PFSK-1 (cell line): ENCODE measurements at regions not wholly inside any gene's neighbourhood (a gene's known extent, or its start where the extent isn't known, plus 50 kb on each side); places are given as distances from the start of the nearest gene placed in this dataset.

Experiments
- FOXP2 ChIP-seq: optimal IDR thresholded peaks from 2 replicates; pipeline ENCODE3; 2011; ENCODE audit warnings: borderline replicate concordance, control low read depth, inconsistent platforms; ENCODE audit not compliant: insufficient read depth; ENCODE audit errors: extremely low read length, extremely low read depth
- POLR2AphosphoS5 ChIP-seq: IDR thresholded peaks from 2 replicates; pipeline ENCODE4 v1.6.1; 2012; ENCODE audit warnings: low read depth, mild to moderate bottlenecking, control low read depth, low read length, moderate library complexity
- REST ChIP-seq, 2 experiments: IDR thresholded peaks; 2 replicates each; pipeline versions ENCODE4 v1.6.1 to v1.8.0; 2011 to 2012; ENCODE audit warnings: low read depth in 2 of 2, low read length in 2 of 2, control low read depth in 1 of 2, inconsistent platforms in 1 of 2, mild to moderate bottlenecking in 1 of 2, moderate library complexity in 1 of 2; ENCODE audit not compliant: insufficient read depth in 1 of 2
- SIN3A ChIP-seq: IDR thresholded peaks from 2 replicates; pipeline ENCODE4 v1.6.1; 2012; ENCODE audit warnings: mild to moderate bottlenecking, low read length, moderate library complexity, borderline replicate concordance; ENCODE audit not compliant: insufficient read depth
- TAF1 ChIP-seq: IDR thresholded peaks from 2 replicates; pipeline ENCODE4 v1.6.1; 2012; ENCODE audit warnings: low read length, control low read depth, borderline replicate concordance; ENCODE audit not compliant: insufficient read depth

GRCh38 chr5:118111956-118112355, 876.4 kb downstream of the DTWD2 start:
- TF ChIP-seq SIN3A: no peak
- no peak for TF ChIP-seq TAF1
- no peak for TF ChIP-seq REST (IDR thresholded peaks at IDR 0.05; ENCODE audit: insufficient read depth in 1 of 2, low read depth in 2 of 2, low read length in 2 of 2)
- TF ChIP-seq POLR2AphosphoS5: no peak
- no peak for TF ChIP-seq FOXP2

- TF ChIP-seq FOXP2: no peak
Measured at GRCh38 chr5:118098716-118099115, 889.6 kb downstream of the DTWD2 start.

GRCh38 chr5:118095115-118095514, 893.2 kb downstream of the DTWD2 start:
- no peak for TF ChIP-seq SIN3A
- no peak for TF ChIP-seq FOXP2
- no peak for TF ChIP-seq TAF1
- no peak for TF ChIP-seq POLR2AphosphoS5
- no peak for TF ChIP-seq REST (IDR thresholded peaks at IDR 0.05; ENCODE audit: insufficient read depth in 1 of 2, low read depth in 2 of 2, low read length in 2 of 2)

GRCh38 chr5:118088448-118088847, 899.9 kb downstream of the DTWD2 start:
- no peak for TF ChIP-seq REST (IDR thresholded peaks at IDR 0.05; ENCODE audit: insufficient read depth in 1 of 2, low read depth in 2 of 2, low read length in 2 of 2)
- no peak for TF ChIP-seq FOXP2
- TF ChIP-seq TAF1: no peak
- no peak for TF ChIP-seq SIN3A

- peak; percentile 28 to 82; a peak in 2 of 4 replicates for TF ChIP-seq REST (IDR thresholded peaks at IDR 0.05; ENCODE audit: insufficient read depth in 1 of 2, low read depth in 2 of 2, low read length in 2 of 2)
- no peak for TF ChIP-seq SIN3A
Measured at GRCh38 chr5:118076490-118076889, 911.9 kb downstream of the DTWD2 start.

GRCh38 chr5:118070041-118070440, 918.3 kb downstream of the DTWD2 start:
- TF ChIP-seq FOXP2: no peak
- no peak for TF ChIP-seq TAF1
- TF ChIP-seq POLR2AphosphoS5: no peak
- TF ChIP-seq SIN3A: no peak
- no peak for TF ChIP-seq REST (IDR thresholded peaks at IDR 0.05; ENCODE audit: insufficient read depth in 1 of 2, low read depth in 2 of 2, low read length in 2 of 2)
